ENCODE measurements at regions not wholly inside any gene's neighbourhood (a gene's known extent, or its start where the extent isn't known, plus 50 kb on each side); places are given as distances from the start of the nearest gene placed in this dataset.

GRCh38 chr14:84804895-84805294 lies 725.0 kb upstream of the FLRT2 start:
- TF ChIP-seq, protein P1, sequence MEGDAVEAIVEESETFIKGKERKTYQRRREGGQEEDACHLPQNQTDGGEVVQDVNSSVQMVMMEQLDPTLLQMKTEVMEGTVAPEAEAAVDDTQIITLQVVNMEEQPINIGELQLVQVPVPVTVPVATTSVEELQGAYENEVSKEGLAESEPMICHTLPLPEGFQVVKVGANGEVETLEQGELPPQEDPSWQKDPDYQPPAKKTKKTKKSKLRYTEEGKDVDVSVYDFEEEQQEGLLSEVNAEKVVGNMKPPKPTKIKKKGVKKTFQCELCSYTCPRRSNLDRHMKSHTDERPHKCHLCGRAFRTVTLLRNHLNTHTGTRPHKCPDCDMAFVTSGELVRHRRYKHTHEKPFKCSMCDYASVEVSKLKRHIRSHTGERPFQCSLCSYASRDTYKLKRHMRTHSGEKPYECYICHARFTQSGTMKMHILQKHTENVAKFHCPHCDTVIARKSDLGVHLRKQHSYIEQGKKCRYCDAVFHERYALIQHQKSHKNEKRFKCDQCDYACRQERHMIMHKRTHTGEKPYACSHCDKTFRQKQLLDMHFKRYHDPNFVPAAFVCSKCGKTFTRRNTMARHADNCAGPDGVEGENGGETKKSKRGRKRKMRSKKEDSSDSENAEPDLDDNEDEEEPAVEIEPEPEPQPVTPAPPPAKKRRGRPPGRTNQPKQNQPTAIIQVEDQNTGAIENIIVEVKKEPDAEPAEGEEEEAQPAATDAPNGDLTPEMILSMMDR (IDR thresholded peaks at IDR 0.05), result no peak
- TF ChIP-seq POLR2AphosphoS5 (IDR thresholded peaks at IDR 0.05), result no peak

Data from prostate gland (tissue), 2 donors.